GM23248 (cell line): ENCODE measurements at regions not wholly inside any gene's neighbourhood (a gene's known extent, or its start where the extent isn't known, plus 50 kb on each side); places are given as distances from the start of the nearest gene placed in this dataset.

Experiments
- DNase-seq: peaks from one replicate; pipeline ENCODE4 v3.0.0-alpha.2; 2015
- H2AFZ ChIP-seq: fragments of 200-600 bp; sonication (generic); 2 replicates; pipeline ENCODE4 v1.6.1; 2016; ENCODE audit warnings: antibody characterized with exemption
- H3F3A ChIP-seq: fragments of 200-600 bp; sonication (generic); 2 replicates; pipeline ENCODE4 v1.6.1; 2016; ENCODE audit warnings: mild to moderate bottlenecking, antibody characterized with exemption, mixed run types; ENCODE audit not compliant: insufficient read depth
- H3K27ac ChIP-seq: fragments of 200-600 bp; sonication (generic); 2 replicates; pipeline ENCODE4 v1.5.1; 2016; ENCODE audit warnings: mild to moderate bottlenecking
- H3K27me3 ChIP-seq: fragments of 200-600 bp; sonication (generic); replicated peaks from 2 replicates; pipeline ENCODE4 v1.6.1; 2016; ENCODE audit warnings: mild to moderate bottlenecking; ENCODE audit not compliant: insufficient read depth
- H3K36me3 ChIP-seq: fragments of 200-600 bp; sonication (generic); 2 replicates; pipeline ENCODE4 v1.6.1; 2016; ENCODE audit warnings: low read depth, mild to moderate bottlenecking
- H3K4me1 ChIP-seq: fragments of 200-600 bp; sonication (generic); 2 replicates; pipeline ENCODE4 v1.6.1; 2016; ENCODE audit warnings: mild to moderate bottlenecking; ENCODE audit not compliant: insufficient read depth
- H3K4me2 ChIP-seq: fragments of 200-600 bp; sonication (generic); one replicate; pipeline ENCODE4 v1.6.1; 2016; ENCODE audit warnings: mild to moderate bottlenecking; ENCODE audit not compliant: unreplicated experiment
- H3K4me3 ChIP-seq: fragments of 200-600 bp; sonication (generic); 2 replicates; pipeline ENCODE4 v1.5.1; 2016; ENCODE audit warnings: mild to moderate bottlenecking
- H3K79me2 ChIP-seq: fragments of 200-600 bp; sonication (generic); 2 replicates; pipeline ENCODE4 v1.6.1; 2016; ENCODE audit warnings: mild to moderate bottlenecking; ENCODE audit not compliant: insufficient read depth
- H3K9ac ChIP-seq: fragments of 200-600 bp; sonication (generic); 2 replicates; pipeline ENCODE4 v1.6.1; 2016; ENCODE audit warnings: mild to moderate bottlenecking
- H3K9me2 ChIP-seq: fragments of 200-600 bp; sonication (generic); 2 replicates; pipeline ENCODE4 v1.6.1; 2016; ENCODE audit warnings: mixed run types, mild to moderate bottlenecking, moderate library complexity; ENCODE audit not compliant: insufficient read depth
- H3K9me3 ChIP-seq: fragments of 200-600 bp; sonication (generic); one replicate; pipeline ENCODE4 v1.6.1; 2017; ENCODE audit warnings: low read depth
- H4K20me1 ChIP-seq: fragments of 200-600 bp; sonication (generic); 2 replicates; pipeline ENCODE4 v1.6.0; 2016; ENCODE audit not compliant: insufficient read depth
- EZH2 ChIP-seq: fragments of 200-600 bp; sonication (generic); IDR thresholded peaks from 2 replicates; pipeline ENCODE4 v1.6.1; 2018; ENCODE audit warnings: antibody characterized with exemption, mild to moderate bottlenecking; ENCODE audit not compliant: insufficient read depth, poor library complexity, severe bottlenecking
- EZH2phosphoT487 ChIP-seq: fragments of 200-600 bp; sonication (generic); IDR thresholded peaks from 2 replicates; pipeline ENCODE4 v1.6.1; 2018; ENCODE audit warnings: antibody characterized with exemption, moderate library complexity, mild to moderate bottlenecking, low read depth; ENCODE audit not compliant: insufficient read depth
- WGBS, 2 experiments: methylation state at CpG; one replicate each; pipeline ENCODE4 v1.1.6; 2015 to 2017; ENCODE audit warnings: low lambda C conversion rate in 2 of 2, low coverage in 1 of 2; ENCODE audit errors: missing lambda C conversion rate in 2 of 2; 5-methylcytosine and 5-hydroxymethylcytosine counted together
- in situ Hi-C: fragments of 300-500 bp; cut with MboI; formaldehyde crosslinking; loops from 2 replicates; pipeline ENCODE4 v1.15.0; 2020

DNA sequence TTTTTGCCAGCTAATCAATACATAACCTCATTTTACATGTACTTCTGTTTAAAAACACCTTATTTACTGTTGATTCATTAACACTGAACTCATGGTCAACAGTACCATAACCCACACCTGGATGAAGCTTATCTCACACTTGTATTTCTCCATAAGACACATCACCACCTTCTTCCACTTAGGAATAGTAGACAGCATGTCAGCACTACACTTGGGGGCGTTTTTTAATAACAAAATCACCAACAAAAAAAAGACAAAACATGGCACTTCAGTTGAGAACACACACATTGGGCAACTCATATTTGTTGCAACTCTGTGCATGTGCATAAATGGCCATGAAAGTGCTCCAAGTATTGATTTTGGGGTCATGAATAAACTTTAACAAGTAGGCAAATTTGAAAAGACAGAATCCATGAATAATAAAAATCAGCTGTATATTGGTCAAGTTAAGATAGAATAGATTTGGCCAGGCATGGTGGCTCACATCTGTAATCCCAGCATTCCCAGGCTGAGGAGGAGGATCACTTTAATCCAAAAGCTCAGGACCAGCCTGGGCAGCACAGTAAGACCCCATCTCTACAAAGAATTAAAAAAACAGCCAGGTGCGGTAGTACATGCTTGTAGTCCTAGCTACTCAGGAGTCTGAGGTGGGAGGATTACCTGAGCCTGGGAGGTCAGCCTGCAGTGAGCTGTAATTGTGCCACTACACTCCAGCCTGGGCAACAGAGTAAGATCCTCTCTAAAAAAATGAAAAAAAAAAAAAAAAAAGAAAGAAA is 84.4 kb upstream of the SRD5A2 start:
- Histone ChIP-seq H3K9me3 (no peaks in the 10 kb centered on the region), H3K4me3 (no peak overlapping the region), H3K27ac (no peak overlapping the region), H3F3A (no peaks in the 10 kb centered on the region), H3K27me3 (no peaks in the 10 kb centered on the region), H4K20me1 (no peaks in the 10 kb centered on the region), H3K4me1 (no peaks in the 10 kb centered on the region), H3K36me3 (no peaks in the 10 kb centered on the region), H3K9me2 (no peaks in the 10 kb centered on the region), H3K9ac (no peak overlapping the region), H3K4me2 (no peak overlapping the region), H2AFZ (no peak overlapping the region), H3K79me2 (no peaks in the 10 kb centered on the region)
- TF ChIP-seq EZH2 (no peak), EZH2phosphoT487 (no peak)
- in situ Hi-C loops: no loop called here
- no peak for DNase-seq
- WGBS, 2 experiments: 33 to 39% methylated on average over 2 of the region's 2 CpGs

DNA sequence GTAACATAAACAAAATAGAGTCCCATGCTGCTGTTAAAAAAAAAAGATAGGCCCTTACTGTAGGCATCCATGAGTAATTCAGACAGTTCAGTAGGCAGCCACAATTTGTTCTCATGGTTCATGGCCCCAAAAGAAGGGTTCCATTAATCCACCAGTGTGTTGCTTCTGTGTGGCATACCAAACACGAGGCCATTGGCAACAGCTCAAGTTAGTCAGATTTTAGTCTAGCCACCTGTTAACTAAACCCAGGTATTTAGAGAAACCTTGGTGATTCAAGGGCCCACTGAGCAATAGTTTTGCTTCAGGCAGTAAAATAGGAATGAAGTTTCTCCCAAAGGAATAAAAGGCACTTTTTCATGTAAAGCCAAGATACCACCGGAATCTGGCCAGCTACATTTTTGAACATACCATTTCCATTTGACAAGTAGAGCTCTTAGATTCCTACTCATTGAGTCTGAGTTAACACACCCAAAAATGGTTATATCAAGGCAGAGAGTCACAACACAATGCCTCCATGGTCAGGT is 80.1 kb upstream of the SRD5A2 start:
- H3K27me3 ChIP-seq: no peaks in the 10 kb centered on the region
- H3K9ac ChIP-seq: no peak overlapping the region
- TF ChIP-seq EZH2phosphoT487 (no peak), EZH2 (no peak)
- no peaks in the 10 kb centered on the region for H3K36me3 ChIP-seq
- no peaks in the 10 kb centered on the region for H4K20me1 ChIP-seq
- no peaks in the 10 kb centered on the region for H3K9me3 ChIP-seq
- 17 to 19% methylated on average over 2 of the region's 2 CpGs for WGBS, 2 experiments
- no peak overlapping the region for H2AFZ ChIP-seq
- H3K4me3 ChIP-seq: no peak overlapping the region
- H3K4me1 ChIP-seq: no peaks in the 10 kb centered on the region
- H3F3A ChIP-seq: no peaks in the 10 kb centered on the region
- no peak for DNase-seq
- H3K4me2 ChIP-seq: no peak overlapping the region
- in situ Hi-C loops: no loop called here
- H3K27ac ChIP-seq: no peak overlapping the region
- no peaks in the 10 kb centered on the region for H3K9me2 ChIP-seq
- H3K79me2 ChIP-seq: no peaks in the 10 kb centered on the region

DNA sequence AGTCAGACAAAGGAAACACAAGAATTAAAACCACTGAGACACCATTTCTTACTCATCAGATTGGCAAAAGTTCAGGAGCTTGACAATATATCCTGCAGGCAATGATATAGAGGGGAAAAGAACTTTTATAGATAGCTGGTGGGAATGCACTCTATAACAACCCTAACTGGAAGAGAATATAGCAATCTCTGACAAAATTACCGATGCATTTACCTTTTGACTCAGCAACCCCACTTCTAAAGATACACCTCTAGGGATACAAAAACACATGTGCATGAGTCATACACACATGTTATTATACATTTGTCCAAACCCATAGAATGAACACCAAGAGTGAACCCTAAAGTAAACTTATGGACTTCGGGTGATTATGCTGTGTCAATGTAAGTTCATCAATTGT is 79.4 kb upstream of the SRD5A2 start:
- Histone ChIP-seq H3K4me2 (no peak overlapping the region), H3K9me2 (no peaks in the 10 kb centered on the region), H3K79me2 (no peaks in the 10 kb centered on the region), H3K9ac (no peak overlapping the region), H2AFZ (no peak overlapping the region), H3K9me3 (no peaks in the 10 kb centered on the region), H3K27ac (no peak overlapping the region), H4K20me1 (no peaks in the 10 kb centered on the region), H3K4me3 (no peak overlapping the region), H3K27me3 (no peaks in the 10 kb centered on the region), H3K36me3 (no peaks in the 10 kb centered on the region), H3K4me1 (no peaks in the 10 kb centered on the region), H3F3A (no peaks in the 10 kb centered on the region)
- no peak for DNase-seq
- WGBS, 2 experiments: 66 to 76% methylated on average over 2 of the region's 2 CpGs
- in situ Hi-C loops: no loop called here
- no peak for TF ChIP-seq EZH2
- TF ChIP-seq EZH2phosphoT487: no peak

DNA sequence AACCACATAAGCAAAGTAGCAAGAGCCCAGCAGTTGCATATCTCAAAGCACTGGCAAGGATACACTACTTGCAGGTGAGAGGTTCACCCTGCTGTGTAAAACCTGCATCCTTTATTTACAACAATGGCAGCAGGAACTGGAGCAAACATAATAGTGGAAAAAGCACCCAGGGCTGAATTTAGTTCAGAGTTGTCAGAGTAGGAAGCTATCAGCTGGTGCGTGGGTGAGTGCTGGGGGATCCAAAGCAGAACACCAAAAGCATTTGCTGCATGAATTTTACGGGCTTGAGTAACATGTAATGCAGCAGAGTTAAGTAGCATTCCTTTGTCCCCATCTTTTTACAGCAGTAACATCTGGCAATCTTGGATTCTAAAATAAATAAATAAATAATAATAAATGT is 73.5 kb upstream of the SRD5A2 start:
- Histone ChIP-seq H4K20me1 (no peaks in the 10 kb centered on the region), H2AFZ (no peak overlapping the region), H3F3A (no peaks in the 10 kb centered on the region), H3K36me3 (no peaks in the 10 kb centered on the region), H3K9me2 (no peaks in the 10 kb centered on the region), H3K9ac (no peak overlapping the region), H3K9me3 (no peaks in the 10 kb centered on the region), H3K4me3 (no peak overlapping the region), H3K4me1 (no peaks in the 10 kb centered on the region), H3K27ac (no peak overlapping the region), H3K27me3 (no peaks in the 10 kb centered on the region), H3K4me2 (no peak overlapping the region), H3K79me2 (no peaks in the 10 kb centered on the region)
- TF ChIP-seq EZH2 (no peak), EZH2phosphoT487 (no peak)
- in situ Hi-C loops: no loop called here
- no peak for DNase-seq
- WGBS, 2 experiments: 14 to 17% methylated on average over 2 of the region's 2 CpGs
